ENCODE measurements at regions not wholly inside any gene's neighbourhood (a gene's known extent, or its start where the extent isn't known, plus 50 kb on each side); places are given as distances from the start of the nearest gene placed in this dataset.

DNA sequence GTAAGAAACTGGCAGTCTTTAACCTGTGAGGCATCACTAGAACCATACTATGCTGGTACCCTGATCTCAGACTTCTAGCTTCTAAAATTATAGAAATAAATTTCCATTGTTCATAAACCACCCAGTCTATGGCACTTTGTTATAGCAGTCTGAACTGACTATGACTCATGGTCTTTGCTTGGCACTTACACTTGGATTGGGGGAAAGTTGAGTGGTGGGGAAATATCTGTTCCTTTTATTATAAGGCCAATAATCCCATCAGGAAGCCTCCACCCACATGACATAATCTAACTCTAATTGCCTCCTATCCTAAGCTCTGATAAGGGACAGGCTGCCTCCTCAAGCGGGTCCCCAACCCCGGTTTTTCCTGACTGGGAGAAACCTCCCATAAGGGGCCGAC is 61.4 kb upstream of the PACRGL start:
- POLR2A ChIA-PET: no interaction called here
- Histone ChIP-seq H3K27me3 (ENCODE audit: control insufficient read depth in 2 of 2, insufficient read depth in 2 of 2, low read length in 2 of 2) (no peaks in the 10 kb centered on the region), H3K4me1 (replicated peaks in 1 of 2; ENCODE audit: control insufficient read depth in 2 of 2, insufficient read depth in 2 of 2, low read length in 2 of 2) (no peaks in the 10 kb centered on the region), H4K20me1 (replicated peaks; ENCODE audit: control insufficient read depth, insufficient read depth, low read length) (no peaks in the 10 kb centered on the region), H3K27ac (ENCODE audit: extremely low read depth, low read depth, low read length) (no peak overlapping the region), H3K9me1 (ENCODE audit: control insufficient read depth, insufficient read depth, low read length) (no peaks in the 10 kb centered on the region), H3K4me3 (no peak overlapping the region), H3K4me2 (ENCODE audit: insufficient read depth, low read length) (no peak overlapping the region), H3K79me2 (ENCODE audit: control insufficient read depth, insufficient read depth, low read length) (no peaks in the 10 kb centered on the region), H2AFZ (ENCODE audit: low read depth, low read length) (no peak overlapping the region), H3K9ac (ENCODE audit: insufficient read depth in 1 of 2, low read depth in 2 of 2, low read length in 2 of 2) (no peak overlapping the region), H3K9me3 (replicated peaks; ENCODE audit: control insufficient read depth, insufficient read depth, low read depth, low read length) (no peaks in the 10 kb centered on the region), H3K36me3 (ENCODE audit: control insufficient read depth, insufficient read depth, low read length) (no peaks in the 10 kb centered on the region)
- no peak for DNase-seq (ENCODE audit: extremely low read depth in 1 of 4, low spot score in 3 of 4)
- ATAC-seq: no peak
- TF ChIP-seq ZNF277 (CRISPR knock-in tag; IDR thresholded peaks at IDR 0.05; ENCODE audit: borderline replicate concordance): no peak
- TF ChIP-seq BMI1 (IDR thresholded peaks at IDR 0.05; ENCODE audit: low read length): no peak
- TF ChIP-seq FOXP4 (CRISPR knock-in tag; IDR thresholded peaks at IDR 0.05; ENCODE audit: borderline replicate concordance): no peak
- no peak for TF ChIP-seq KDM4B (IDR thresholded peaks at IDR 0.05; ENCODE audit: borderline replicate concordance in 2 of 2, low read depth in 1 of 2)
- TF ChIP-seq ZNF239 (CRISPR knock-in tag; IDR thresholded peaks at IDR 0.05): no peak
- no peak for TF ChIP-seq ATF6 (CRISPR knock-in tag; IDR thresholded peaks at IDR 0.05)
- TF ChIP-seq THRB (CRISPR knock-in tag; conservative IDR thresholded peaks at IDR 0.05): no peak
- no peak for TF ChIP-seq ZC3H8 (IDR thresholded peaks at IDR 0.05)
- no TSS peak for BruUV-seq (replicated peaks)
- CTCF ChIA-PET (ENCODE audit: low intra/inter-chr PET ratio): no interaction called here
- 0% methylated on average over 3 of the region's 3 CpGs for WGBS (ENCODE audit: insufficient coverage, low coverage, missing lambda C conversion rate)
- FAIRE-seq: no peak
- in situ Hi-C loops (cut with MboI) (no loop called here), intact Hi-C loops (cut with micrococcal nuclease) (no loop called here)
